GM12878 (cell line): ENCODE measurements at regions not wholly inside any gene's neighbourhood (a gene's known extent, or its start where the extent isn't known, plus 50 kb on each side); places are given as distances from the start of the nearest gene placed in this dataset.

Source experiments
- ATAC-seq: fragments of 200-7000 bp; cut with Tn5 transposase; 3 replicates; pipeline ENCODE4 v1.9.1; 2020; ENCODE audit warnings: mild to moderate bottlenecking, moderate library complexity
- BruUV-seq: library from RNA; stranded (reverse); fragments of 400-500 nt; replicated peaks from 2 replicates; lab custom pipeline; 2021; lab: Mats Ljungman, UMichigan
- CTCF ChIA-PET: fragments of 300-600 bp; sonication (Branson Sonifier 250); formaldehyde crosslinking; extraction: SDS; loops from one replicate; lab custom pipeline; 2021; ENCODE audit warnings: inconsistent platforms; lab: Yijun Ruan, JAX
- POLR2A ChIA-PET: fragments of 350-600 bp; formaldehyde crosslinking; extraction: SDS; loops from one replicate; lab custom pipeline; 2021; ENCODE audit warnings: inconsistent platforms; lab: Charles Lee
- RAD21 ChIA-PET: fragments of 300-600 bp; sonication (Branson Sonifier 250); formaldehyde crosslinking; loops from one replicate; lab custom pipeline; 2023; ENCODE audit warnings: antibody characterized with exemption; ENCODE audit not compliant: unreplicated experiment; lab: Charles Lee
- SMC1A ChIA-PET: fragments of 300-600 bp; sonication (Branson Sonifier 250); formaldehyde crosslinking; loops from one replicate; lab custom pipeline; 2023; ENCODE audit not compliant: unreplicated experiment, uncharacterized antibody; lab: Charles Lee
- DNase-seq: peaks from one replicate; pipeline ENCODE4 v3.0.0-alpha.2; 2011; ENCODE audit warnings: low read depth, low spot score
- FAIRE-seq: peaks from 3 replicates; lab custom pipeline; 2011; peaks lifted over from hg19 to GRCh38; lab: Jason Lieb, UNC
- H2AFZ ChIP-seq: 2 replicates; pipeline ENCODE4 v1.6.0; 2011; ENCODE audit warnings: low read depth, low read length, control low read depth; ENCODE audit not compliant: control insufficient read depth
- H3K27ac ChIP-seq: 2 replicates; pipeline ENCODE4 v1.5.1; 2011; ENCODE audit warnings: control low read depth; ENCODE audit not compliant: control insufficient read depth, insufficient read depth
- H3K27me3 ChIP-seq, 2 experiments: replicated peaks in 1 of 2; 2 replicates each; pipeline versions ENCODE4 v1.6.0 to v1.6.1; 2011; ENCODE audit warnings: low read length in 1 of 2; ENCODE audit not compliant: control insufficient read depth in 2 of 2, insufficient read depth in 2 of 2
- H3K36me3 ChIP-seq, 2 experiments: 2 replicates each; pipeline ENCODE4 v1.5.1; 2011; ENCODE audit warnings: low read length in 1 of 2; ENCODE audit not compliant: control insufficient read depth in 2 of 2, insufficient read depth in 2 of 2
- H3K4me1 ChIP-seq: 2 replicates; pipeline ENCODE4 v1.6.1; 2011; ENCODE audit warnings: mild to moderate bottlenecking, low read length, moderate library complexity, mixed read lengths; ENCODE audit not compliant: control insufficient read depth, insufficient read depth
- H3K4me2 ChIP-seq: 2 replicates; pipeline ENCODE4 v1.6.0; 2011; ENCODE audit warnings: control low read depth; ENCODE audit not compliant: control insufficient read depth, insufficient read depth
- H3K4me3 ChIP-seq: fragments of 200-600 bp; sonication (generic); 2 replicates; pipeline ENCODE4 v1.5.1; 2016
- H3K79me2 ChIP-seq: 2 replicates; pipeline ENCODE4 v1.6.0; 2011; ENCODE audit warnings: low read length; ENCODE audit not compliant: control insufficient read depth, insufficient read depth
- H3K9ac ChIP-seq: 2 replicates; pipeline ENCODE4 v1.8.0; 2011; ENCODE audit warnings: low read length, control low read depth, mixed read lengths; ENCODE audit not compliant: control insufficient read depth, insufficient read depth
- H3K9me3 ChIP-seq: replicated peaks from 3 replicates; pipeline ENCODE4 v1.5.1; 2011; ENCODE audit warnings: mild to moderate bottlenecking, low read length; ENCODE audit not compliant: control insufficient read depth, insufficient read depth
- H4K20me1 ChIP-seq: 2 replicates; pipeline ENCODE4 v1.6.0; 2011; ENCODE audit not compliant: control insufficient read depth, insufficient read depth
- CREM ChIP-seq: IDR thresholded peaks from 2 replicates; pipeline ENCODE4 v1.6.1; 2014; ENCODE audit warnings: antibody characterized with exemption, low read depth
- EGR1 ChIP-seq, 2 experiments: IDR thresholded peaks; 1 replicate in 1 of 2; 2 replicates in 1 of 2; pipeline ENCODE4 v1.6.1; 2011 to 2012; ENCODE audit warnings: low read depth in 2 of 2, low read length in 2 of 2, borderline replicate concordance in 1 of 2, mild to moderate bottlenecking in 1 of 2, moderate library complexity in 1 of 2
- GABPA ChIP-seq: IDR thresholded peaks from 2 replicates; pipeline ENCODE4 v1.6.1; 2014; ENCODE audit warnings: antibody characterized with exemption, low read depth, mild to moderate bottlenecking, inconsistent platforms
- KAT2A ChIP-seq: conservative IDR thresholded peaks from 2 replicates; pipeline ENCODE4 v1.6.1; 2011; ENCODE audit warnings: low read depth, low read length; ENCODE audit not compliant: control insufficient read depth
- NFYB ChIP-seq: IDR thresholded peaks from 2 replicates; pipeline ENCODE4 v1.6.1; 2011; ENCODE audit warnings: low read depth, mild to moderate bottlenecking, low read length, improper control_type of control experiment, moderate library complexity; ENCODE audit not compliant: insufficient read depth
- WGBS: methylation state at CpG from one replicate; pipeline ENCODE4 v1.1.6; 2016; ENCODE audit warnings: low lambda C conversion rate; ENCODE audit not compliant: insufficient replicate concordance, insufficient coverage; ENCODE audit errors: missing lambda C conversion rate; 5-methylcytosine and 5-hydroxymethylcytosine counted together
- in situ Hi-C: fragments of 300-500 bp; cut with MboI; formaldehyde crosslinking; loops from 9 replicates; pipeline ENCODE4 v1.14.3; 2018; ENCODE audit warnings: mixed read lengths
- intact Hi-C: fragments of 100-400 bp; cut with micrococcal nuclease; formaldehyde crosslinking; loops from one replicate; pipeline ENCODE4 v1.14.2; 2022; ENCODE audit not compliant: unreplicated experiment

DNA sequence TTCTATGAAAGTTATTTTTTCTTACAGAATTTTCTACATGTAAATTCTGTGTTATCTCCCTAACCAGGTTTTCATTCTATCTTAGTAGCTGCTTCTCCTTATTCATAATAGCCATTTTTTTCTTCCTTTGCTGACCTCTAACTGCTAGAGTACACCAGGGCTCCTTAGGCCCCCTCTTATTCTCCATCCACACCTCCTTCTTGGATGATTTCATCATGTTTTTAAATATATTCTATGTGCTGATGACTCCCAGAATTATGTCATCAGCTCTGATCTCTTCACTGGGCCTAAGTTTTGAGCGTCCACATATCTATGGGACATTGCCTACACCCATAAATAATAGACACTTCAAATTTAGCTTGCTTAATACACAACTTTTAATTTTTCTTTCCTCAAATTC lies 721.5 kb downstream of the SLC16A7 start:
- Histone ChIP-seq H3K9ac (no peak overlapping the region), H3K27me3 (no peaks in the 10 kb centered on the region), H3K27ac (no peak overlapping the region), H3K79me2 (no peaks in the 10 kb centered on the region), H3K4me1 (no peaks in the 10 kb centered on the region), H3K4me3 (no peak overlapping the region), H4K20me1 (no peaks in the 10 kb centered on the region), H3K4me2 (no peak overlapping the region), H2AFZ (no peak overlapping the region), H3K9me3 (no peaks in the 10 kb centered on the region), H3K36me3 (no peaks in the 10 kb centered on the region)
- FAIRE-seq = no peak
- WGBS = 24% methylated on average over 1 of the region's 1 CpG
- CTCF ChIA-PET = no interaction called here
- in situ Hi-C loops (no loop called here), intact Hi-C loops (no loop called here)
- RAD21 ChIA-PET = no interaction called here
- POLR2A ChIA-PET = no interaction called here
- TF ChIP-seq NFYB = no peak
- no peak for ATAC-seq
- BruUV-seq = no TSS peak
- DNase-seq = no peak
- SMC1A ChIA-PET = no interaction called here

DNA sequence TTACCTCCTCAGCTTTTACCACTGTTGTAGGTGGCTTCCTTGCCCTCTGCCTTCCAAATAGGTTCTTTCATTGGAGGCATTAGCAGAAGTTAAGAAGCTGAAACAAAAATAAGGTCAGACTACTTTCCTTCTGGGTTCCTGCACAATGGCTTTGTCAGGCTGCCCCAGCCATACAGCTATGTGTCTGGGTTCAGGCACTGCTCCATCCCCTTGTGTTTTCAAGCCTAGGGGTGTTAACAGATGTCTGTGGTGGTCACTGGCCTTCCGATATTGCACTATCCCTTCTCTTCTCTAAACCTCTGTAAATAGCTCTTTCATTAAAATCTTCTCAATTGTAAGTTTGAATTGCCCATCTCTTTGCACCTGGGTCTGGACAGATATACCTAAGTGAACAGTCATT lies 728.9 kb downstream of the SLC16A7 start:
- H2AFZ ChIP-seq = no peak overlapping the region
- no peak overlapping the region for H3K9ac ChIP-seq
- POLR2A ChIA-PET = interaction anchor here (0.7 kb wide), 1 partner anchor 986 kb away, joined by 3 read pairs; no protein-coding TSS in a partner anchor
- TF ChIP-seq GABPA (no peak), KAT2A (no peak), EGR1 (IDR thresholded peaks at IDR 0.05; ENCODE audit: borderline replicate concordance in 1 of 2, low read depth in 2 of 2, low read length in 2 of 2) (no peak), CREM (no peak)
- H3K4me1 ChIP-seq = no peaks in the 10 kb centered on the region
- no peaks in the 10 kb centered on the region for H3K36me3 ChIP-seq
- H3K27me3 ChIP-seq = no peaks in the 10 kb centered on the region
- CTCF ChIA-PET = no interaction called here
- H3K4me3 ChIP-seq = no peak overlapping the region
- SMC1A ChIA-PET = interaction anchor here (1.4 kb wide), 1 partner anchor 83 kb away, joined by 5 read pairs; no protein-coding TSS in a partner anchor
- no peaks in the 10 kb centered on the region for H3K79me2 ChIP-seq
- H4K20me1 ChIP-seq = no peaks in the 10 kb centered on the region
- ATAC-seq (no peak), DNase-seq (no peak), FAIRE-seq (no peak)
- H3K27ac ChIP-seq = no peak overlapping the region
- H3K4me2 ChIP-seq = no peak overlapping the region
- 27% methylated on average over 1 of the region's 1 CpG for WGBS
- in situ Hi-C loops (no loop called here), intact Hi-C loops (no loop called here)
- H3K9me3 ChIP-seq = no peaks in the 10 kb centered on the region
- RAD21 ChIA-PET = no interaction called here
- no TSS peak for BruUV-seq
